ENCODE measurements at regions not wholly inside any gene's neighbourhood (a gene's known extent, or its start where the extent isn't known, plus 50 kb on each side); places are given as distances from the start of the nearest gene placed in this dataset.
"Not testable (repeated sequence)": the region's sequence is repeated elsewhere in the genome, so short reads cannot be mapped to it uniquely, and the experiment has no call there.

- Histone ChIP-seq H3K4me3 (no peak overlapping the region), H3K27ac (peak overlapping the region in 2 of 21 experiments; percentile 54 to 60)
These were observed 73.1 kb upstream of the TNP1 start for GRCh38 chr2:216932863-216933548.

GRCh38 chr2:216932113-216932862 lies 72.4 kb upstream of the TNP1 start:
- Histone ChIP-seq H3K27ac (peak overlapping the region in 1 of 21 experiments; percentile 14), H3K4me3 (no peak overlapping the region)

GRCh38 chr2:216930716-216931115 lies 70.9 kb upstream of the TNP1 start:
- Histone ChIP-seq H3K4me3 (no peak overlapping the region), H3K27ac (no peak overlapping the region)

- H3K27ac ChIP-seq, H3K4me3 ChIP-seq: not testable (repeated sequence)
These were observed 69.5 kb upstream of the TNP1 start for GRCh38 chr2:216929338-216929737.

GRCh38 chr2:216927163-216927562 lies 67.3 kb upstream of the TNP1 start:
- Histone ChIP-seq H3K27ac (no peak overlapping the region), H3K4me3 (no peak overlapping the region)

- no peak overlapping the region for H3K4me3 ChIP-seq
- no peak overlapping the region for H3K27ac ChIP-seq
These were observed 65.9 kb upstream of the TNP1 start for GRCh38 chr2:216925636-216926366.

- H3K4me3 ChIP-seq: no peak overlapping the region
- H3K27ac ChIP-seq: no peak overlapping the region
These were observed 65.1 kb upstream of the TNP1 start for GRCh38 chr2:216925006-216925405.

- no peak overlapping the region for H3K4me3 ChIP-seq
These were observed 63.8 kb upstream of the TNP1 start for GRCh38 chr2:216923706-216924105.

GRCh38 chr2:216922175-216922780 lies 62.4 kb upstream of the TNP1 start:
- H3K4me3 ChIP-seq: no peak overlapping the region
- peak overlapping the region in 1 of 21 experiments; percentile 62 for H3K27ac ChIP-seq

More at GRCh38 chr2:216923706-216924105, 63.8 kb upstream of the TNP1 start:
- no peak overlapping the region for H3K27ac ChIP-seq

- no peak overlapping the region for H3K4me3 ChIP-seq
- peak overlapping the region in 2 of 21 experiments; percentile 6 to 62 for H3K27ac ChIP-seq
These were observed 61.1 kb upstream of the TNP1 start for GRCh38 chr2:216920937-216921456.

- H3K27ac ChIP-seq: peak overlapping the region in 4 of 21 experiments; percentile 6 to 62 (median 49)
- no peak overlapping the region for H3K4me3 ChIP-seq
These were observed 60.4 kb upstream of the TNP1 start for GRCh38 chr2:216920143-216920876.

- no peak overlapping the region for H3K4me3 ChIP-seq
- H3K27ac ChIP-seq: peak overlapping the region in 1 of 21 experiments; percentile 12
These were observed 58.3 kb upstream of the TNP1 start for GRCh38 chr2:216918088-216918680.

GRCh38 chr2:216916956-216917650 lies 57.2 kb upstream of the TNP1 start:
- no peak overlapping the region for H3K4me3 ChIP-seq
- peak overlapping the region in 2 of 21 experiments; percentile 17 to 71 for H3K27ac ChIP-seq

- Histone ChIP-seq H3K27ac (peak overlapping the region in 5 of 21 experiments; percentile 30 to 71 (median 63)), H3K4me3 (no peak overlapping the region)
These were observed 55.8 kb upstream of the TNP1 start for GRCh38 chr2:216915557-216916150.

- Histone ChIP-seq H3K4me3 (no peak overlapping the region), H3K27ac (peak overlapping the region in 3 of 21 experiments; percentile 7 to 71 (median 7))
These were observed 54.6 kb upstream of the TNP1 start for GRCh38 chr2:216914491-216914890.

GRCh38 chr2:216911886-216912285 lies 52.0 kb upstream of the TNP1 start:
- no peak overlapping the region for H3K27ac ChIP-seq
- H3K4me3 ChIP-seq: no peak overlapping the region

- Histone ChIP-seq H3K27ac (no peak overlapping the region), H3K4me3 (no peak overlapping the region)
These were observed 51.1 kb upstream of the TNP1 start for GRCh38 chr2:216911008-216911407.

Measured in skin epidermis (tissue), 12 donors.